Inferior parietal cortex (tissue), 1 donor: ENCODE measurements at regions not wholly inside any gene's neighbourhood (a gene's known extent, or its start where the extent isn't known, plus 50 kb on each side); places are given as distances from the start of the nearest gene placed in this dataset.
"Not testable (repeated sequence)": the region's sequence is repeated elsewhere in the genome, so short reads cannot be mapped to it uniquely, and the experiment has no call there.

Experiments used
- DNase-seq: peaks from one replicate; pipeline ENCODE4 v3.0.0-alpha.2; 2016; ENCODE audit errors: extremely low spot score

GRCh38 chr19:20482721-20483120, 82.9 kb downstream of the ZNF737 start:
- no peak for DNase-seq

GRCh38 chr19:20481736-20482135, 83.8 kb downstream of the ZNF737 start:
- DNase-seq = no peak

DNA sequence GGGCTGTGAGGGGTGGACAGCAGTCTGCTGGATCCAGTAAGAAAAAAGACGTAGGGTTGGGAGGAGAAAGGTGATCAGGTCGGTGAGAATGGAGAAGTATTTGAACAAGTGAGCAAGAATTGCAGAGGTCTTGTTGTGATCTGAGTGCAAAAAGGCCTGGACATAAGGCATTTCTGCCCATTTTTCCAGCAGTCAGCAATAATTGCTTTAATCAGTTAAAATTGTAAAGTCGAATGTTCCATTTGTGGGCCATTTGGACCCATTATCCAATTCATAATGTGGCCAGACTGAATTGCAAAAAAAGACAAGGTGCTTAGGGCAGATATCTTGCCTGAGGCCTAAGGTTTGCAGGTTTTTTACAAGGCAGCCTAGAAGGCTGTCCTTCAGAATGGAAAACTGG, 86.1 kb downstream of the ZNF737 start:
- DNase-seq = no peak

DNA sequence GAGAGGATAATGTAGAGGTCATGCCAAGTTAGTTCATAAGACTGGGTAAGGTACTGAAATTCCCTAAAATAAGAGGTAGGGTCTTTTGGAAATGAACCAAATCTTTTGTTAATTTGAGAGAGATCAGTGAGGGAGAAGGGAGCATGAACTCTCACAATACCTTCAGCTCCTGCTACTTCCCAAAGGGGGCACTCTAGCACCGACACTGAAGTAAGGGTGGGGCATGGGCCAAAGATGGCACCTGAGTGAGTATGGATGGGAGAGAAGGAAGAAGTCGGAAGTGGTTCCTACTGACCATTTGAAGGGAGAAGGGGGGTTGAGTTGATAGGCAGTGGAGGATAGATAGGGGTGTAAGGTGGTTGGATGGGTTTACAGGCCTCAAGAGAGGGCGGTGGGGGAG, 86.6 kb downstream of the ZNF737 start:
- DNase-seq = no peak

DNA sequence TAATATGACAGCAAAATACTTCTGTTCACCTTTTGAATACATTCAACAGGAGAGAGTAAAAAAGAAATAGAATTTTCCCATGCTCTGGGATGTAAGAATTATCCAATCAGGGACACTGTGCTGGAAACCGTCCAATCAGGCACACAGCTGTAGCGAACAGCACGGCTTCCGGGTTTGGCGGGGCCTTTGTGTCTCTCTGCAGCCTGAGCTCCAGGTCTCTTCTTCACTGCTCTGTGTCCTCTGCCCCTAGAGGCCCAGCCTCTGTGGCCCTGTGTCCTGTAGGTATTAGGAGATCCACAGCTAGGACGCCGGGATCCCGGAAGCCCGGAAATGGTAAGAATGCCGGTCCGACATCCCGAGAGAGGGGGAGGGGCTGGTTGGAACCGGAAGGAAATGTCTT, 92.7 kb downstream of the ZNF737 start:
- DNase-seq = no peak

GRCh38 chr19:20471431-20471830, 94.2 kb downstream of the ZNF737 start:
- no peak for DNase-seq

DNA sequence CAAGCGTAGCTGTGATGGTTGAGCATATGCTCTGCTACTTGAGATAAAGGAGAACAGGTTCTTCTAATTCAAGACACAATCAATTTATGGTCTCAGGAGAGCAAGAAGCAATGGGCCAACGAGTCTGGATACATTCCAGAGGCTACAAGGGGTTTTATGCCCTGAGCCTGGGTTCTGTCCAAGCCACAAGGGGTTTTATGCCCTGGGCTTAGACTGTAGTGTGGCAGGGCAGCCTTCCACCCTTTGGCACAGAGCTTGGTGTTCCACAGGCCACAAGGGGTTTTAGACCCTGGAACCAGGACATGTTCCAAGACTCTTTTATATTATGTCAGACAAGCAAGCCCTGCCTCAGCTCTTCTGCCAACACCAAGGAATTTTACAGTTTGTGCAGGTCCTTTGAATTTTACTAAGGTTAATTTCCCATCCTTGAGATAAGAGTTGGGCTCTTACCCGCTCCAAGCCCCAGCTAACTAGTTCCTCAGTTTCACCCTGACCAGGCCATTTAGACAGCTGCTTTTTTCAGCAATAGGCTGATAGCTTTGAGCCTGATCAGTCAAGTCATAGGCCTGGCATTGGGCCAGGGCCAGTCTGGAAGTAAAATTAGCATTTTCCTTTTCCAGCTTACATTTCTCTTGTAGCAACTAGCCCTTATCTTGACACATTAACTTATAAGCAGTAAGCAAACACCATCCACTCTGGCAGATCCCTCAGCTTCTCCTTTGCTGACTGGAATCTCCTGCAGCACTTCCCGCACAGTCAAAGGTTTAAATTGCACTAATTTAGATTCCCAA, 95.0 kb downstream of the ZNF737 start:
- DNase-seq = no peak

GRCh38 chr19:20466638-20466990, 99.0 kb downstream of the ZNF737 start:
- not testable (repeated sequence) for DNase-seq

- not testable (repeated sequence) for DNase-seq
Observed at GRCh38 chr19:20465922-20466637, 99.5 kb downstream of the ZNF737 start.

GRCh38 chr19:20453425-20453935, 112.1 kb downstream of the ZNF737 start:
- no peak for DNase-seq

DNA sequence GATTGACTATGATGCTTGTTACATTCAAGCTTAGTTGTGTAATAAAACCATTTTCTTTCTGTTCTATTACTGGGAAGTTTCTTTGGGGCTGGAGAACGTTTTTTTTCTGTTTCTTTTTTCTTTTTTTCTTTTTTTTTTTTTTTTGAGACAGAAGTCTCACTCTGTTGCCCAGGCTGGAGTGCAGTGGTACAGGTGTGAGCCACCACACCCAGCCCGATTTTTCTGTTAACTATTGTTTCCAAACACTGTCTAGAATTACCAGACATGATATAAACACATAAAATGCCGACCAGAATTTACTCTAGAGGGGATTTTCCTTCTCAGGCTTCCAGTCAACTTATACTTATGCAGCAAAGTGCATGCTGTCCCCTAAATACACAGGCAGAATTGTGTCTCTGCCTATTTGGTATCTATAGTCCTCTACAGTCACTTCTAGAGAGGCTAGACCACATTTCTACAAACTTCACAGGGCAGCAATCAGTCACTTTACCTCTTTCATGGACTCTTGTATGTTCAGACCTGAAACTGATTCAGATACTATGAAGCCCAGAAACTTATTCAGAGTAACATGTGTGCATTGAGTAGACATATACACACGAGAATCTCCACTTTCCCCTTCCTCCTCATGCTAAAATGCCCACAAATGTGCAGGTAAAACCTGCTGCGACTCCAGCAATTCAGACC, 121.2 kb downstream of the ZNF737 start:
- no peak for DNase-seq

- not testable (repeated sequence) for DNase-seq
Observed at GRCh38 chr19:20432266-20432842, 133.2 kb downstream of the ZNF737 start.

DNA sequence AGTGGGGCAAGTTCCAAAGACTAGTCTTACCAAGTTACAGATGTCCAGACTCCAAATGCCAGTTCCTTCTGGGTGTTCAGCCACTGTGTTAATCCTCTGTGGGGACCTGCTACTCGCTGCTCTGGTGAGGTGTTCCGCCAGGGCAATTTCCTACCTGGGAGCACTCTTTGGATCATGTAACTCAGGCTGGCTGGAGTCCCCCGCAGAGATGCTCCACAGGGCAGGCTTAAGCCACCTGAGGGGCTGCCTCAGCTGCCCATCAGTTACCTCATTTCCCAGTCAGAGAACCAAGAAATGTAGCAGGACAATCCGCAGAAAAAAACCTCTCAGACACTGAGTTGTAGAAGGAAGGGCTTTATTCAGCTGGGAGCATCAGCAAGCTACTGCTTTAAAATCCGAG, 133.8 kb downstream of the ZNF737 start:
- no peak for DNase-seq

DNA sequence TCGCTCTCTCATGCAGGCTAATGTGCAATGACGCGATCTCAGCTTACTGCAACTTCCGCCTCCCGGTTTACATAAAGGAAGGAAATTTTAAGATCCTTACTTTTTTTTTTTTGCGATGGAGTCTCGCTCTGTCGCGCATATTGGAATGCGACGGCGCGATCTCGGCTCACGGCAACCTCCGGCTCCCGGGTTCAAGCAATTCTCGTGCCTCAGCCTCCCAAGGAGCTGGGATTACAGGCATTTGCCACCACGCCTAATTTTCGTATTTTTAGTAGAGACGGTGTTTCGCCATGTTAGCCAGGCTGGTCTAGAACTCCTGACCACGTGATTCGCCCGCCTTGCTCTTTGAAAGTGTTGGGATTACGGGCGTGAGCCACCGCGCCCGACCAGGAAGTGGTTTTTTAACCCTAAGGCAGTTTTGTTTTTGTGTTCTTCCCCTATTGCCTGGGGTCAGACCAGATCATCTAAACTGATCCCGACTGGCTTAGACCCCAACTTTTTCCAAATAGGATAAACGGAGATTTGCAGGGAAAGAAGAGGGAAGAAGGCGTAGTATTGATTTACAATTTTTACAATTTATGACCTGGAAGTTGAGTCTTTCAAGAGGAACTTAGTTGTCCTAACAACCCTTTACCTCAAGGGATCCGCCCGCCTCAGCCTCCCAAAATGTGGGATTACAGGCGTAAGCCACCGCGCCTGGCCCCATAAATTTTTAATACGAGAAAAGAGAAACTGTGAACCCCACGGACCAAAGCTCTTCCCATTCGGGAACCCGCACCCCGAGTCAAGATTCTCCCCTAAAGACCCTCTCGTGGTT, 142.0 kb downstream of the ZNF737 start:
- peak; percentile 37 for DNase-seq

GRCh38 chr19:20422216-20423205, 143.1 kb downstream of the ZNF737 start:
- DNase-seq = no peak

- DNase-seq = no peak
Observed at GRCh38 chr19:20416661-20417060, 148.9 kb downstream of the ZNF737 start.

- no peak for DNase-seq
Observed at GRCh38 chr19:20414120-20414519, 151.5 kb downstream of the ZNF737 start.

GRCh38 chr19:20413705-20414104, 151.9 kb downstream of the ZNF737 start:
- no peak for DNase-seq

- DNase-seq = no peak
Observed at GRCh38 chr19:20412846-20413245, 152.7 kb downstream of the ZNF737 start.

- DNase-seq = no peak
Observed at GRCh38 chr19:20397292-20397691, 168.3 kb downstream of the ZNF737 start.
